ENCODE measurements at regions not wholly inside any gene's neighbourhood (a gene's known extent, or its start where the extent isn't known, plus 50 kb on each side); places are given as distances from the start of the nearest gene placed in this dataset.

DNA sequence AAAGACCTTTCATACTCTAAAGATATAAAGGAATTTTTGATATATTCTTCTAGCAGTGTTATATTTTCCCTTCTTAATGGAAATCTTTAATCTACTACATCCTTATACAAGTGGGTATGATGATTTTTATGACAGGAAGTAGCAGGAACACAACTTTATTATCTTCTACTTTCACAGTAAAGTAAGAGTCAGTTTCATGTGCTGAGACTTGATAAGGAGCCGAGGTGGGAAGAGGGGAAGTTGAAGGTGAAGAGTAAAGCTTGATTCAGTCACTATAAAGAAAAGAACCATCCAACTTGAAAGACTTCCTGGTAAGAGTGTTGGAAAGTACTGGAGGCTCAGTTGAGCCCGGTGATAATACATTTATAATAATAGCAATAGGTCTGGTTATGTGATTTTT is 82.1 kb upstream of the PTH start:
- TF ChIP-seq CTCF (IDR thresholded peaks at IDR 0.05) (no peak), POLR2A (IDR thresholded peaks at IDR 0.05) (no peak)

All from tibial nerve (tissue), 3 donors.